ENCODE measurements at regions not wholly inside any gene's neighbourhood (a gene's known extent, or its start where the extent isn't known, plus 50 kb on each side); places are given as distances from the start of the nearest gene placed in this dataset.

- Histone ChIP-seq H3K79me1 (ENCODE audit: low read depth in 1 of 2, low read length in 2 of 2) (no peaks in the 10 kb centered on the region), H2BK120ac (ENCODE audit: low read depth, low read length) (no peak overlapping the region), H3K4me2 (ENCODE audit: low read depth, low read length) (no peak overlapping the region), H3K4ac (ENCODE audit: low read depth, low read length) (no peak overlapping the region), H2AK9ac (replicated peaks; ENCODE audit: low read depth, low read length, poor library complexity) (no peak overlapping the region), H3K18ac (ENCODE audit: low read depth, low read length) (no peak overlapping the region), H3K9ac (ENCODE audit: low read depth, low read length) (no peak overlapping the region), H4K20me1 (ENCODE audit: insufficient read depth, low read length) (no peaks in the 10 kb centered on the region), H2BK20ac (ENCODE audit: low read depth, low read length) (no peak overlapping the region), H2AFZ (replicated peaks; ENCODE audit: low read length, poor library complexity) (no peak overlapping the region), H3K27ac (ENCODE audit: insufficient read depth, low read length) (no peak overlapping the region), H4K8ac (ENCODE audit: low read depth in 2 of 2, low read length in 2 of 2) (no peak overlapping the region), H3K56ac (ENCODE audit: extremely low read depth, insufficient read depth, low read length) (no peak overlapping the region), H2BK15ac (ENCODE audit: low read depth, low read length) (no peak overlapping the region), H2AK5ac (ENCODE audit: low read depth, low read length) (no peak overlapping the region), H2BK5ac (ENCODE audit: low read depth, low read length, poor library complexity, severe bottlenecking) (no peak overlapping the region), H3K23ac (ENCODE audit: low read depth, low read length) (no peak overlapping the region), H3K14ac (replicated peaks; ENCODE audit: low read depth, low read length) (no peak overlapping the region), H3K36me3 (ENCODE audit: control insufficient read depth, insufficient read depth, low read length) (no peaks in the 10 kb centered on the region), H3K27me3 (ENCODE audit: control insufficient read depth, insufficient read depth, low read length) (no peaks in the 10 kb centered on the region), H3K9me3 (ENCODE audit: control insufficient read depth, insufficient read depth, low read length) (no peaks in the 10 kb centered on the region), H3K4me3 (ENCODE audit: insufficient read depth, low read depth, low read length) (no peak overlapping the region), H4K5ac (ENCODE audit: low read depth, low read length) (no peak overlapping the region), H3K4me1 (ENCODE audit: control insufficient read depth, insufficient read depth, low read length) (no peaks in the 10 kb centered on the region), H3K9me1 (ENCODE audit: insufficient read depth, low read length) (no peaks in the 10 kb centered on the region), H4K91ac (ENCODE audit: insufficient read depth, low read depth, low read length) (no peak overlapping the region)
- DNase-seq (no peak), ATAC-seq (ENCODE audit: low read depth) (no peak)
- dilution Hi-C loops (cut with HindIII; ENCODE audit: low sequenced_read_pairs, unreplicated experiment) (no loop called here), in situ Hi-C loops (cut with MboI; ENCODE audit: low sequenced_read_pairs) (no loop called here), intact Hi-C loops (cut with micrococcal nuclease) (no loop called here)
- TF ChIP-seq BHLHE40 (IDR thresholded peaks at IDR 0.05; ENCODE audit: low read depth, low read length) (no peak), POLR2A (IDR thresholded peaks at IDR 0.05; ENCODE audit: low read depth, low read length) (no peak), RAD21 (IDR thresholded peaks at IDR 0.05; ENCODE audit: low read length) (no peak), MAFK (IDR thresholded peaks at IDR 0.05; ENCODE audit: low read depth, low read length) (no peak), ELK1 (IDR thresholded peaks at IDR 0.05; ENCODE audit: borderline replicate concordance, low read depth, low read length) (no peak), CTCF (conservative IDR thresholded peaks at IDR 0.05; ENCODE audit: low read depth, low read length) (no peak), CEBPB (IDR thresholded peaks at IDR 0.05; ENCODE audit: low read depth, low read length) (no peak), USF2 (IDR thresholded peaks at IDR 0.05; ENCODE audit: low read depth, low read length) (no peak), FOS (IDR thresholded peaks at IDR 0.05; ENCODE audit: low read depth, low read length) (no peak)
- CTCF ChIA-PET, result no interaction called here
- POLR2A ChIA-PET (ENCODE audit: unreplicated experiment), result no interaction called here
- no TSS peak for BruUV-seq (replicated peaks)
Observed at GRCh38 chr16:50932348-50932935, 190.6 kb downstream of the CYLD start.

All from IMR-90 (cell line).